ENCODE measurements at regions not wholly inside any gene's neighbourhood (a gene's known extent, or its start where the extent isn't known, plus 50 kb on each side); places are given as distances from the start of the nearest gene placed in this dataset.
"Not testable (repeated sequence)": the region's sequence is repeated elsewhere in the genome, so short reads cannot be mapped to it uniquely, and the experiment has no call there.

GRCh38 chr6:12348530-12349511, 58.7 kb downstream of the EDN1 start:
- DNase-seq (ENCODE audit: low read depth), result peak; percentile 89

- no peak for DNase-seq (ENCODE audit: low read depth)
Measured at GRCh38 chr6:12350644-12351170, 60.5 kb downstream of the EDN1 start.

GRCh38 chr6:12351672-12352071, 61.5 kb downstream of the EDN1 start:
- no peak for DNase-seq (ENCODE audit: low read depth)

- DNase-seq (ENCODE audit: low read depth), result no peak
Measured at GRCh38 chr6:12353731-12354130, 63.6 kb downstream of the EDN1 start.

DNA sequence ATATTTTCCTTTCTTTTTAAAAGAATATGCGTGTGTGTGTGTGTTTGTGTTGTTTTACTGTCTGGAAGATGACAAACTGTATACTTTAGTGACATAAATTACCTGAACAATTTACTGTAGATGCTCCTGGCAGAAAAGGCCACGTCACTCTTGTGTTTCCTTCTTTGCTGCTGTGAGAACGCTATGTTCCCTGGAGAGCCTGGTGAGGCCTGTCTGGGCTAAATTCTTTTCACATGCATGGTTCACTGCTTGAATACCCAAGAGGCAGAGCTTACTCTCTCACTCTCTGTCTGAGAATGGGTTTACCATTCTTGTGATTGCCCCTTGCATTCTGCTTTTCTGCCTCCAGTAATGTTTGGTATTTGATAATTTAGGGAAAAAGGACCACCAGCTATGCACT, 64.3 kb downstream of the EDN1 start:
- DNase-seq (ENCODE audit: low read depth), result peak; percentile 88

GRCh38 chr6:12355354-12355753, 65.2 kb downstream of the EDN1 start:
- DNase-seq (ENCODE audit: low read depth), result no peak

DNA sequence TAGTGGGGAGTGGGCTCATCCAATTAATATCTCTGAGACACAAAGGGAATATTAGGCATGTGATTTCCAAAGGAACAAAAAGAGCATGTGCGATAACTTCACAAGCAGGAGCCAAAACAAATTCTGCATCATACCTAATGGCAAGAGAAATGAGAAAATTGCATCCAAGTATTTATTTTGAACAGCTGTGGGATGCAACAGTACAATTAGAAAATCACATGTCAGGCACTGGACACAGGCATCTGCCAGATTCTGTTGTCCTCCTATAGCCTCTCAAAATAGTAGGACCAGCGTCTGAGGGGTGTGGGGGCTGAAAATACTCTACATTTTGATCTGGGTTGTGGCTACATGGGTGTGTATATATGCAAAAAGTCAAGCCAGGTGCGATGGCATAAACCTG, 66.3 kb downstream of the EDN1 start:
- no peak for DNase-seq (ENCODE audit: low read depth)

GRCh38 chr6:12356983-12357972, 67.1 kb downstream of the EDN1 start:
- no peak for DNase-seq (ENCODE audit: low read depth)

DNA sequence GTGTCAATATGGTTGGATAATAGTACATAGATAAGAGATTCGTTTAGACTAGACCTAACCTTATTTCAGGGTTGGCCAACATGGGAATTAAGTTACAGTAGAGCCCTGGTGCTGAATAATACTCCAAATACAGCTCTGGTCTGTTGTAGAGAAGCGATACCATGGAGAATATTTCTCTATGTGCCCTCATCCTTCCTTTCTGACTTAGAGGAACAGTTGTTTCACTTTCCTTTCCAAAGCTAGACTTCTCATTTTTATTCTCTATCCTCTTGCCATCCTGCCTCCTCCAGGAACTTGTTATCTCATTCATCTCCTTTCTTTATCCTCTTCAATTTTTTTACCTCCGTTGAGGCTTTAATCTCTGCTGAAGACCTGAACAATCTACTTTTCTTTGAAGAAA, 68.9 kb downstream of the EDN1 start:
- no peak for DNase-seq (ENCODE audit: low read depth)

GRCh38 chr6:12361042-12361765, 71.0 kb downstream of the EDN1 start:
- no peak for DNase-seq (ENCODE audit: low read depth)

DNA sequence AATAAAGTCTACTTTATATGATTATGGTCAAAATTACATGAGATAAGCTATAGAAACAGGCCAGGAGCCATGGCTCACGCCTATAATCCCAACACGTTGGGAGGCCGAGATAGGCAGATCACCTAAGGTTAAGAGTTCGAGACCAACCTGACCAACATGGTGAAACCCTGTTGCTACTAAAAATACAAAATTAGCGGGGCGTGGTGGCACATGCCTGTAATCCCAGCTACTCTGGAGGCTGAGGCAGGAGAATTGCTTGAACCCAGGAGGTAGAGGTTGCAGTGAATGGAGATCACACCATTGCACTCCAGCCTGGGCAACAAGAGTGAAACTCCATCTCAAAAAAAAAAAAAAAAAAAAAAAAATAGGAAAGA, 73.1 kb downstream of the EDN1 start:
- not testable (repeated sequence) for DNase-seq (ENCODE audit: low read depth)

GRCh38 chr6:12363651-12364381, 73.7 kb downstream of the EDN1 start:
- no peak for DNase-seq (ENCODE audit: low read depth)

DNA sequence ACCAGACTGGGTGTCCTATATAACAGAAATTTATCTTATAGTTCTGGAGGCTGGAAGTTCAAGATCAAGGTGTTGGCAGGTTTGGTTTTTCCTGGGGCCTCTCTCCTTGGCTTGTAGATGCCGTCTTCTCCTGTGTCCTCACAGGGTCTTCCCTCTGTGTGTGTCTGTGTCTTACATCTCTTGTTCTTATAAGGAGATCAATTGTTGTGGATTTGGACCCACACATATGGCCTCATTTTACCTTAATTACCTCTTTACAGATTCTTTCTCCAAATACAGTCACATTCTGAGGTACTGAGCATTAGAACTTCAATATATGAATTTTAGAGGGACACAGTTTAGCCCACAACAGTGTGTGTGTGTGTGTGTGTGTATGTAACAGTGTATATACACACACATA, 74.5 kb downstream of the EDN1 start:
- DNase-seq (ENCODE audit: low read depth), result no peak

- no peak for DNase-seq (ENCODE audit: low read depth)
Measured at GRCh38 chr6:12366731-12367130, 76.6 kb downstream of the EDN1 start.

GRCh38 chr6:12367412-12367811, 77.3 kb downstream of the EDN1 start:
- no peak for DNase-seq (ENCODE audit: low read depth)

DNA sequence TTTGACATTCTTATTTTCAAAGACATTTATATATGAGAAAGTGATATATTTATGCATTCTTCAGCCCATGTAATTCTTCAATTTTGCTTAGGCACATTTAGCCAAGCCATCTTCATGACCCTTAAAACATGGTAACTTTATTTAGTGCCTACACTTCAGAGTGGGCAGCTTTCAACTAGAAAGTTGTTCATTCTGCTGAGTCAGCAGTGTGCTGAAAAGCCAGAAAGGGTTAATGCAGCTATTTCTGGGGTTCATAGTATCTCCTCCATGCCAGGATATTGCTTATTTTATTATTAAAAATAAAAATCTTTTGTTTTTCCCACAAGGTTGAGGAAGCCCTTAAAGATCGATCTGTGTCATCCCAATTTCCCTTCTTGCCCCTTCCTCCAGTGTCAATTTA, 79.2 kb downstream of the EDN1 start:
- no peak for DNase-seq (ENCODE audit: low read depth)

DNA sequence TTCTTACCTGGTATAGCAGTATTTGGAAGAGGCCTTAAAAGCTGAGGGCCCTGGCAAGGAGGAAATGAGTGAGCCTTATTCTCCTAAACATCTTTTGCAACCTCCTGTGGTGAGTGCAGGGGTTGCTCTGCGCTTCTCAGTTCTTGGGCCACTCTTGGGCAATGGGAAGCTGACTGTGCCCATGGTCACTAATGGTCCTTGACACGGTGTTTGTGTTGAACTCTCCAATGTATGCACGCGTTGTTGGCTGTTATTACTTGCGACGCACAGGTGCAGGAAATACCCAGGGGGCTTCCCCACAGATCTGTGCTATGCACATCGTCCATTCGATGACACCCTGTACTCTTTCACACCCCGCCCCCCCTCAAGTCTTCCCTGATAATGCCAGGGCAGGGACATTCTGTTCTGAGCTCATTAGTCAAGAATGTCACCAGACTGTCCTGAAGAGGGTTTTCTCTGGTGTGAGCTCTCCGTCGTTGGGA, 79.7 kb downstream of the EDN1 start:
- no peak for DNase-seq (ENCODE audit: low read depth)

DNA sequence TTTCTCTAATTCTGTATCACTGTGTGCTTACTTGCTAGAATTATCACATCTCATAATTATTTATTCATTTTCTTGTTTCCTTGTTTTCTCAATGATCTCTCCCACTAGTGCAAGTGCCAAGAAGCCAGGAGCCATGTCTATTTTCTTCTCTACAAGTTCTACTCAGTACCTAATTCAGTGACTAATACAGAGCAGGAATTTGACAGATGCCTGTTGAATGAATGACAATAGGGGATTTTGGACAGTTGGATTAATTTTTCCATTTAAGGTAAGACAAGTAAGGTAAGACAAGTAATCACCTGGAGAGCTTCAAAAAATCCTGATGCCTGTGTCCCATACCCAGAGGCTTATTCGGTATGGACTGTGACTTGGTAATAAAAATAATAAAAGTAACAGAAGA, 81.0 kb downstream of the EDN1 start:
- DNase-seq (ENCODE audit: low read depth), result no peak

- DNase-seq (ENCODE audit: low read depth), result no peak
Measured at GRCh38 chr6:12371641-12372146, 81.5 kb downstream of the EDN1 start.

DNA sequence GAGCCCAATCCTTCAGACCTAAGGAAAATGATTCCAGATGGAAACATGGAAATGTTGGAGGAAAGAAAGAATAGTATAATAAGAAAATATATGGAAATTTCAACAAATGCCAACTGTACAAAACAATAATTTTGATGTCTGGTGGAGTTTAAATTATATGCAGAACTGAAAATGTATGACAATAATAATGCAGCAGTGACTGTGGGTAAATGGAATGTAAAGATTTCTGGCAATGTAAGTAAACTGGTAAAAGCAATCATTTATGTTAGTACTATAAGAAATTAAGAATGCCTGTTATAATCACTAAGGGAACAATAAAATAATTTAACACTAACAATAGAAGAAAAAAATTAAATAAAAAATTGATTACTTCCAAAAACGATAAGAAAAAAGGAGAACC, 89.0 kb downstream of the EDN1 start:
- no peak for DNase-seq (ENCODE audit: low read depth)
